Muscle of leg (tissue), 3 donors: ENCODE measurements at regions not wholly inside any gene's neighbourhood (a gene's known extent, or its start where the extent isn't known, plus 50 kb on each side); places are given as distances from the start of the nearest gene placed in this dataset.
A peak's percentile ranks its signal among the peaks of the same experiment; 100 is the strongest.
"Not testable (repeated sequence)": the region's sequence is repeated elsewhere in the genome, so short reads cannot be mapped to it uniquely, and the experiment has no call there.

Experiments used
- DNase-seq: peaks from one replicate; pipeline ENCODE4 v3.0.0; 2013
- H3K27ac ChIP-seq: one replicate; pipeline ENCODE4 v1.5.1; 2013; ENCODE audit warnings: mild to moderate bottlenecking, low read length, control low read depth
- H3K27me3 ChIP-seq: one replicate; pipeline ENCODE4 v1.6.1; 2013; ENCODE audit warnings: low read length; ENCODE audit not compliant: control insufficient read depth, insufficient read depth
- H3K36me3 ChIP-seq: one replicate; pipeline ENCODE4 v1.6.1; 2013; ENCODE audit warnings: low read length; ENCODE audit not compliant: control insufficient read depth, insufficient read depth
- H3K4me1 ChIP-seq: one replicate; pipeline ENCODE4 v1.6.1; 2013; ENCODE audit warnings: low read length; ENCODE audit not compliant: control insufficient read depth, insufficient read depth
- H3K4me3 ChIP-seq: one replicate; pipeline ENCODE4 v1.5.1; 2013; ENCODE audit warnings: low read length, control low read depth
- H3K9me3 ChIP-seq: replicated peaks from 2 replicates; pipeline ENCODE4 v1.6.1; 2013; ENCODE audit warnings: low read depth, low read length; ENCODE audit not compliant: control insufficient read depth
- whole genome bisulfite sequencing: methylation state at CpG from one replicate; pipeline ENCODE4 v1.1.5; 2013; ENCODE audit warnings: missing lambda C conversion rate; ENCODE audit not compliant: insufficient coverage; 5-methylcytosine and 5-hydroxymethylcytosine counted together

DNA sequence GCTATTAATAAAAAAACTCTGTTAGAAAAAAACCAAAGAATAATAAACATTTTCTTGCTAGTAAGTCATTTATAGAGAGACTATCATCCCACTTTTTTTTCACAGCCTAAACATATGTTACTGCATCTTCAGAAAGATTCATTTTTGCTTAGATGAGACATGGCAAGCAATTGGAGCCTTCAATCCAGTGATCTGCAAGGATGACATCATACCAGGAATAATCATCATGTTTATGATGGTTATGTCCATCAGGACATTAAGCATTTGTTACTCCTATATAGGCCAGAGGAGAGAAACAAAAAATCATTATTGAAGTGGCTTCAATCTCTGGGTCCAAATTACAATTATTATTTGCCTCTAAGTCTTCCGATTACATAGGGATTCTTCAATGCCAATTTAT lies 626.3 kb upstream of the CCNG1 start:
- Histone ChIP-seq H3K36me3 (no peaks in the 10 kb centered on the region), H3K4me1 (no peaks in the 10 kb centered on the region), H3K27ac (no peak overlapping the region), H3K4me3 (no peak overlapping the region), H3K9me3 (no peaks in the 10 kb centered on the region), H3K27me3 (no peaks in the 10 kb centered on the region)
- no CpG with 5 or more reads among the region's 1 CpG for WGBS
- no peak for DNase-seq

- DNase-seq: no peak
- WGBS: no CpG with 5 or more reads among the region's 2 CpGs
- no peaks in the 10 kb centered on the region for H3K4me1 ChIP-seq
- H3K27ac ChIP-seq: no peak overlapping the region
- no peak overlapping the region for H3K4me3 ChIP-seq
- no peaks in the 10 kb centered on the region for H3K36me3 ChIP-seq
- H3K27me3 ChIP-seq: no peaks in the 10 kb centered on the region
- no peaks in the 10 kb centered on the region for H3K9me3 ChIP-seq
Measured at GRCh38 chr5:162816816-162817215, 620.6 kb upstream of the CCNG1 start.

GRCh38 chr5:162817364-162817763 lies 620.0 kb upstream of the CCNG1 start:
- no peak overlapping the region for H3K27ac ChIP-seq
- no peaks in the 10 kb centered on the region for H3K9me3 ChIP-seq
- no peaks in the 10 kb centered on the region for H3K27me3 ChIP-seq
- no CpG with 5 or more reads among the region's 4 CpGs for WGBS
- H3K4me1 ChIP-seq: no peaks in the 10 kb centered on the region
- no peak for DNase-seq
- no peak overlapping the region for H3K4me3 ChIP-seq
- H3K36me3 ChIP-seq: no peaks in the 10 kb centered on the region

DNA sequence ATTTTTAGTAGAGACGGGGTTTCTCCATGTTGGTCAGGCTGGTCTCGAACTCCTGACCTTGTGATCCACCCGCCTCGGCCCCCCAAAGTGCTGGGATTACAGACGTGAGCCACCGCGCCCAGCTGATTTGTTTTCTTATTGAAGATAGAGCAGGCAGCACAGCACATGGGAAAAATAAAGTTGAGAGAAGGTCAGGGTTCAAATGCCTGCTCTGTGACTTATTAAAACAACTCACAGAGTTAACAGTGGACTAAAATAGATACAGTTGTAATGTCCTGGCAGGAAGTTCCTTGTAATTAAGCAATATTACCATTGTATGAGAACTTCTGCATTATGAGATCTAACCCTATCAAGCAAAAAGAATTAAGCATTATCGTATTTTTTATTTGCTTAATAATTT lies 615.7 kb upstream of the CCNG1 start:
- H3K27me3 ChIP-seq, H3K4me3 ChIP-seq, H3K36me3 ChIP-seq, H3K4me1 ChIP-seq, H3K9me3 ChIP-seq, H3K27ac ChIP-seq: not testable (repeated sequence)
- WGBS: no CpG with 5 or more reads among the region's 8 CpGs
- DNase-seq: peak; percentile 17

- Histone ChIP-seq H3K27ac (no peak overlapping the region), H3K9me3 (no peaks in the 10 kb centered on the region), H3K4me1 (no peaks in the 10 kb centered on the region), H3K27me3 (no peaks in the 10 kb centered on the region), H3K36me3 (no peaks in the 10 kb centered on the region), H3K4me3 (no peak overlapping the region)
- WGBS: no CpG with 5 or more reads among the region's 2 CpGs
- DNase-seq: no peak
Measured at GRCh38 chr5:162824360-162824759, 613.0 kb upstream of the CCNG1 start.

DNA sequence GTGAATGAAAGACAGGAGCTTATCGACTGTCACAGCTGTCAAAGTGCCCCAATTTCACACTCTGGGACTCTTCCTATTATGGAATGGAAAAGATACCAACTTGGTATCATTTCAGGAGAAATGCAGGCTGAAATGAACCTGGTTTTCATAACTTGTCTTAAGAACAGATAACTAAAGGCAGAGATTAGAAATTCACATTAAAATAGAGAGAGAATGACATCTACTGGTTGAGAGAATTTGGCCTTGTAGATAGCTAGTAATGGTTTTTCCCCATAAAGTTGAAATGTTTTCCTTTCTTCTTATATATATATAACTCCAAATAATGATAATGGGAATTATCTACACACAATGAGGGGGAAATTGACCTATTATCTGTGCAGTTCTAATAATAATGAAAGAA lies 600.2 kb upstream of the CCNG1 start:
- no peak overlapping the region for H3K27ac ChIP-seq
- no peaks in the 10 kb centered on the region for H3K36me3 ChIP-seq
- H3K27me3 ChIP-seq: no peaks in the 10 kb centered on the region
- no peaks in the 10 kb centered on the region for H3K4me1 ChIP-seq
- no CpG with 5 or more reads among the region's 1 CpG for WGBS
- H3K4me3 ChIP-seq: no peak overlapping the region
- peak; percentile 2 for DNase-seq
- H3K9me3 ChIP-seq: peaks cover 2% of the 10 kb centered on the region

GRCh38 chr5:162842727-162843126 lies 594.7 kb upstream of the CCNG1 start:
- Histone ChIP-seq H3K4me1 (no peaks in the 10 kb centered on the region), H3K36me3 (no peaks in the 10 kb centered on the region), H3K27ac (no peak overlapping the region), H3K9me3 (peaks cover 2% of the 10 kb centered on the region), H3K4me3 (no peak overlapping the region), H3K27me3 (no peaks in the 10 kb centered on the region)
- 86% methylated on average over 1 of the region's 2 CpGs for WGBS
- no peak for DNase-seq

- Histone ChIP-seq H3K4me1 (no peaks in the 10 kb centered on the region), H3K27me3 (no peaks in the 10 kb centered on the region), H3K9me3 (no peaks in the 10 kb centered on the region), H3K27ac (no peak overlapping the region), H3K36me3 (no peaks in the 10 kb centered on the region), H3K4me3 (no peak overlapping the region)
- WGBS: no CpG with 5 or more reads among the region's 2 CpGs
- DNase-seq: no peak
Measured at GRCh38 chr5:162852134-162852533, 585.3 kb upstream of the CCNG1 start.

DNA sequence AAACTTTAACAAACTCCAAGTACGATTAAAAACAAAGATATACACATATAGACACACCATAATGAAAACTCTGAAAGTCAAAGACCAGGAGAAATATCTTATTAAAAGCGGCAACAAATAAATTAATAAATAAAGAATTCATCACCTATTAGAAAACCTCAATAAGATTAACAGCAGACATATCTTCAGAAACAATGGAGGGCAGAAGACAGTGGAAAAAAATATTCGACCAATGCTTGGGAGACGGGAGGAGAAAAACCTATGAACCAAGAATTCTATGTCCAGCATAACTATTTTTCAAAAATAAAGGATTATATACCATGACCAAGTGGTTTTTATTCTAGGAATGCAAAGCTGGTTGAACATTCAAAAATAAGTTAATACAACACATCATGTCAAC lies 578.6 kb upstream of the CCNG1 start:
- WGBS: no CpG with 5 or more reads among the region's 4 CpGs
- H3K9me3 ChIP-seq: peaks cover 6% of the 10 kb centered on the region
- H3K4me3 ChIP-seq: no peak overlapping the region
- H3K36me3 ChIP-seq: no peaks in the 10 kb centered on the region
- H3K27ac ChIP-seq: no peak overlapping the region
- DNase-seq: no peak
- no peaks in the 10 kb centered on the region for H3K4me1 ChIP-seq
- H3K27me3 ChIP-seq: no peaks in the 10 kb centered on the region

DNA sequence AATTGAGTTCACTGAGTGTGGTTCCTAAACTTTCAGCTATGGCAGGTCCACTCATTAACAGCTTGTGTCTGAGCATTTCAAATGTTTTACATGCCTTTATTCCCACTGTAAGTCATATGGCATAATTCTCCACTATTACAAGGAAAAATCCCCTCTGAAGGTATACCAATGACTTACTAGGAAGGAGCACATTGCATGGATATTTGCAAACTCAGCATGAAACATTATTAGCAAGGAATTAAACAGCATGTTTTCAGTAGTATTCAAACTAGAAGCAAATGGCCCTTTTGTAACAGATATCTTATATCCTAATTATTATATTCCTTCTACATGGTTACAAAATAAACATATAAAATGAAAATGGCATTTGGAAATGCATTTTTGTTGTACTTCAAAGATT lies 566.4 kb upstream of the CCNG1 start:
- Histone ChIP-seq H3K4me1 (no peaks in the 10 kb centered on the region), H3K36me3 (no peaks in the 10 kb centered on the region), H3K9me3 (peaks cover 8% of the 10 kb centered on the region), H3K27ac (no peak overlapping the region), H3K4me3 (no peak overlapping the region), H3K27me3 (no peaks in the 10 kb centered on the region)
- DNase-seq: no peak

GRCh38 chr5:162882629-162883028 lies 554.8 kb upstream of the CCNG1 start:
- no peak overlapping the region for H3K27ac ChIP-seq
- H3K36me3 ChIP-seq: no peaks in the 10 kb centered on the region
- H3K27me3 ChIP-seq: no peaks in the 10 kb centered on the region
- 86% methylated on average over 10 of the region's 12 CpGs for WGBS
- H3K9me3 ChIP-seq: peaks cover 7% of the 10 kb centered on the region
- H3K4me3 ChIP-seq: no peak overlapping the region
- DNase-seq: no peak
- H3K4me1 ChIP-seq: no peaks in the 10 kb centered on the region
